Stomach (tissue), 4 donors: ENCODE measurements at regions not wholly inside any gene's neighbourhood (a gene's known extent, or its start where the extent isn't known, plus 50 kb on each side); places are given as distances from the start of the nearest gene placed in this dataset.

Source experiments
- EP300 ChIP-seq: sonication (generic); formaldehyde crosslinking; IDR thresholded peaks from one replicate; pipeline ENCODE4 v1.6.1; 2017; ENCODE audit warnings: antibody characterized with exemption
- POLR2A ChIP-seq, 4 donors: fragments of 450-650 bp; IDR thresholded peaks; one replicate each; pipeline ENCODE4 v1.6.1; 2016; ENCODE audit warnings: antibody characterized with exemption in 4 of 4, control low read depth in 2 of 4, mild to moderate bottlenecking in 1 of 4, moderate library complexity in 1 of 4
- POLR2AphosphoS5 ChIP-seq, 3 donors: sonication (generic); formaldehyde crosslinking; IDR thresholded peaks; one replicate each; pipeline ENCODE4 v1.6.1; 2016; ENCODE audit warnings: antibody characterized with exemption in 3 of 3
- TF ChIP-seq, protein P1 (sequence below), 7 experiments: fragments of 450-650 bp in 4 of 7; fragments of 200-600 bp in 3 of 7; sonication (generic) in 3 of 7; IDR thresholded peaks; one replicate each; pipeline ENCODE4 v1.5.1; 2016 to 2019; ENCODE audit warnings: antibody characterized with exemption in 7 of 7, control low read depth in 2 of 7, mild to moderate bottlenecking in 1 of 7

- TF ChIP-seq POLR2AphosphoS5 (IDR thresholded peaks at IDR 0.05) (no peak), POLR2A (IDR thresholded peaks at IDR 0.05) (no peak), EP300 (no peak)
- TF ChIP-seq, protein P1, sequence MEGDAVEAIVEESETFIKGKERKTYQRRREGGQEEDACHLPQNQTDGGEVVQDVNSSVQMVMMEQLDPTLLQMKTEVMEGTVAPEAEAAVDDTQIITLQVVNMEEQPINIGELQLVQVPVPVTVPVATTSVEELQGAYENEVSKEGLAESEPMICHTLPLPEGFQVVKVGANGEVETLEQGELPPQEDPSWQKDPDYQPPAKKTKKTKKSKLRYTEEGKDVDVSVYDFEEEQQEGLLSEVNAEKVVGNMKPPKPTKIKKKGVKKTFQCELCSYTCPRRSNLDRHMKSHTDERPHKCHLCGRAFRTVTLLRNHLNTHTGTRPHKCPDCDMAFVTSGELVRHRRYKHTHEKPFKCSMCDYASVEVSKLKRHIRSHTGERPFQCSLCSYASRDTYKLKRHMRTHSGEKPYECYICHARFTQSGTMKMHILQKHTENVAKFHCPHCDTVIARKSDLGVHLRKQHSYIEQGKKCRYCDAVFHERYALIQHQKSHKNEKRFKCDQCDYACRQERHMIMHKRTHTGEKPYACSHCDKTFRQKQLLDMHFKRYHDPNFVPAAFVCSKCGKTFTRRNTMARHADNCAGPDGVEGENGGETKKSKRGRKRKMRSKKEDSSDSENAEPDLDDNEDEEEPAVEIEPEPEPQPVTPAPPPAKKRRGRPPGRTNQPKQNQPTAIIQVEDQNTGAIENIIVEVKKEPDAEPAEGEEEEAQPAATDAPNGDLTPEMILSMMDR (IDR thresholded peaks at IDR 0.05), result no peak
Measured at GRCh38 chr2:64234150-64234549, 89.9 kb upstream of the PELI1 start.
